Activated naive CD4-positive, alpha-beta T cell treated with anti-CD3 and anti-CD28 coated beads, Interleukin-2, amount 50 U/mL, for 16 hours (primary cell): ENCODE measurements at regions not wholly inside any gene's neighbourhood (a gene's known extent, or its start where the extent isn't known, plus 50 kb on each side); places are given as distances from the start of the nearest gene placed in this dataset.
"Not testable (repeated sequence)": the region's sequence is repeated elsewhere in the genome, so short reads cannot be mapped to it uniquely, and the experiment has no call there.

ENCODE experiments used
- DNase-seq: peaks from one replicate; pipeline ENCODE4 v3.0.0-alpha.2; 2020

DNA sequence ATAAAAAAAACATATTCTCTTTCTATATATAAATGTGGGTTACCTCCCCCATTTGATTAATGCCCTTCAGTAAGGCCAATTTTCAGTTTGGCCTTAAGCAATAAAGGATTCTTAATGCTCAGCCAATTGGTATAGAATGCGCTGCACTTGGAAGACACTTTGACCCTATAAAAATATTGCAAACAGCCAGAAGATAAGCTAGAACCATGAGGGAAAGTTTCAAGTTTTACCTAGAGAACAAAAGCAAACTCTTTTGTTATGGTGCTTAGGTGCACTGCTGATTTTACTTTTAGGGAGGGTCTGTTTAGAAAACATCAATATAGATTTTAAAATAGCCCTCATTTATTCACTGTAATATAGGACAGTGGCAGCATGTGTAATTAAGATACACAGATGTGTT, 251.6 kb upstream of the SLC16A7 start:
- no peak for DNase-seq

DNA sequence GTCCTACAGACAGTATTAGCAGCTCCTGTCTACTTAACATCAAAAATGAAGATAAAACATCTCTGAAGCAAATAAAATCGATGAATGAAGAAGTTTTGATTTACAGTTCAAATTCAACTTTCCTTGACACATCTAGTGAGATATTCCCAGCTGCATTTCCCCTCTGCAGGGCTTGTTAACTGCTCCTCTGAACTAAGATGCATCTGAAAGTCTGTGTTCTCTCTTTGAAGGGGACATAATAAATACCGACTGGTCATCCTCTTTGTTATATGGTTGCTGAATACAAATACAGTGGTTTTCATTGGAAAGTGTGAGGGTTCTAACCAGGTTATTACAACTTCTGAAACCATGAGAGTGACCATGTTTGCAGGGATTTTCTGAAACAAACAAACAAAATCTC, 266.4 kb upstream of the SLC16A7 start:
- no peak for DNase-seq

DNA sequence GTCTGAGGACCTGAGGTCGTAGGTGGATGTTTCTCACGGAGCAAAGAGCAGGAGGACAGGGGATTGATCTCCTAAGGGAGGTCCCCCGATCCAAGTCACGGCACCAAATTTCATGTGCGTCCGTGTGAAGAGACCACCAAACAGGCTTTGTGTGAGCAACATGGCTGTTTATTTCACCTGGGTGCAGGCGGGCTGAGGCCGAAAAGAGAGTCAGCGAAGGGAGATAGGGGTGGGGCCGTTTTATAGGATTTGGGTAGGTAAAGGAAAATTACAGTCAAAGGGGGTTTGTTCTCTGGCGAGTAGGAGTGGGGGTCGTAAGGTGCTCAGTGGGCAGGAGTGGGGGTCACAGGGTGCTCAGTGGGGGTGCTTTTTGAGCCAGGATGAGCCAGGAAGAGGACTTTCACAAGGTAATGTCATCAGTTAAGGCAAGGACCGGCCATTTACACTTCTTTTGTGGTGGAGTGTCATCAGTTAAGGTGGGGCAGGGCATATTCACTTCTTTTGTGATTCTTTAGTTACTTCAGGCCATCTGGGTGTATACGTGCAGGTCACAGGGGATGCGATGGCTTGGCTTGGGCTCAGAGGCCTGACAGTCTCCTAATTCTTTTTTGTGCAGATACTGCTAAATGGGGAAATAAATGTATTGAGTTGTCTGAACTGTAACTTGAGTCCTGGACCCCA, 267.3 kb upstream of the SLC16A7 start:
- DNase-seq = not testable (repeated sequence)

DNA sequence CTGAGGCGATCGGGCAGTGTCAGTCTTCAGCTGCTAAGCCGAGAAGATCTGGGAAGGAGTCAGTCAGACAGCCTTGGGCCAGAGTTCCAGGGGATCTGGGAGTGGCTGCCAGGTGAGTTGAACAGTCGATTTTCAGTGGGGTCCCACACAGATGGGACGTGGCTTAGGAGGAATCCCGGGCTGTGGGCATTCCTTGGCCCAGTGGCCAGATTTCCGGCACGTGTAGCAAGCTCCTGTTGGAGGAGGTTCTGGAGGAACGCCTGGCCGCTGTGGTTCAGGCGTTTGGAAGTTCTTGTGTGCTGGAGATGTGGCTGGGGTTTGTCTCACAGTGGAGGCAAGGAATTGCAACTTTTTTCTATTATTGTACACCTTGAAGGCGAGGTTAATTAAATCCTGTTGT, 269.4 kb upstream of the SLC16A7 start:
- DNase-seq = not testable (repeated sequence)

DNA sequence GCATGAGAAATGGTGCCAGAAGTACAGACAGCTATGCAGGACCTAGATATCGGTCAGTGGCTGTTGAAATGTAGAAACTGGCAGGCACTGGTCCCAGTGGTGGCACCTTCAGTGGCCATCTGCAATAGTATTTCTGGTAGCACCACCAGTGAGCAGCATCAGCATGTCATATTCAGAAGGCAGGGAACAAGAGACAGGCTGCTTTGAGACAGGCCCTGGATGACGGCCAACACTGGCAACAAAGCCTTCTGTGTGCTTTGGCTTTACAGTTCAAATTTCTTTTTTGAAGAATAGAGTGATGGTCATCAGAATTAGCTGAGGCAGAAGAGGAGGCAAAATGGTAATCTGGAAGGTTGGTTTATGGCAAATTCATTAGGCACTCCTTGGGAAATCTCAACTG, 273.4 kb upstream of the SLC16A7 start:
- DNase-seq = no peak

DNA sequence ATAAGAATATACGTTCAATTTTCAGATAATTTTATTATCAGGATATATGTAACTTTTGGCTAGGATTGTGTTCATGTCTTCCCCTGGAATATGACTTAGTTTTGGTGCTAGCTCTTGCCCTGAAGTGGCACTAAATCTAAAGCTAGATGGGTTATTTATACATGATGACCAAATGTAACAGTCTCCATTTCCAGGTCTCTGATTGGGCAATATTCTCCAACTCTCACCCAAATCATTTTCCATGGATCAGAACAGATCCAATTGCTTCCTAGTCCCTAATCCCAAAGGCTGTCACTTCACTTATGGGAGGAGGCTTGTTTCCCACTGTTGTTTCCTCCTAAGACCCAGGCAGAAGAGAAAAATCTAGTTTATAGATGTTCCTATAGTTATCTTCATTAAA, 274.6 kb upstream of the SLC16A7 start:
- no peak for DNase-seq

DNA sequence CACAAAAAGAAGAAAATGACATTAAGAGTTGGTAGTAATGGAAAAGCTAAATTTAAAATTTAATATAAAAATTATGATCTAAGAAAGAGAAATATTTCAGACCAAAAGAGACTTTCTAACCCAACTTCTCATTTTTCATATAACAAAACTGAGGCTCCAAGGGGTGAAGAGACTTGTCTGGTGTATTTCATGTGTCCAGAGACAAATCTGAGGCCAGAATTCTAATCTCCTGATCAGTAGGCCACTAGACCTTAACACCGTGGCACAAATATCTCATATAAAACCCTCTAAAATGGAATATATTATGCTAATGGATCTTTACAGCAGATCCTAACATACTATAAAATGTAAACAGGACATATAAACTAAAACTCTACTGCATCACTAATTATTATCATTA, 275.7 kb upstream of the SLC16A7 start:
- DNase-seq = no peak

DNA sequence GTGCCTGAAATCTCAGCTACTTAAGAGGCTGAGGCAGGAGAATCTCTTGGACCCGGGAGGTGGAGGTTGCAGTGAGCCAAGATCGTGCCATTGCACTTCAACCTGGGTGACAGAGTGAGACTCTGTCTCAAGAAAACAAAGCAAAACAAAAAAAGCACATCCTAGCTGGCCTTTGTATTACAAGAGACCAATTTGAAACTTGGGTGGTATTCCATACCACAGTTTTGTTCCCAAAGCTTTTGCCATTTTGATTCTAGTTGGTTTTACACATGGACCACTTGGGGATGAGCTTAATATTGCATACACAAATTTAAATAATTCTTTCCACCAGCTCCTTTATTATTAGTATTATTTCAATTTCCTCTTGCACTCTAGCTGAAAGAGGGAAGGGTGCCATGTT, 276.9 kb upstream of the SLC16A7 start:
- DNase-seq = no peak

DNA sequence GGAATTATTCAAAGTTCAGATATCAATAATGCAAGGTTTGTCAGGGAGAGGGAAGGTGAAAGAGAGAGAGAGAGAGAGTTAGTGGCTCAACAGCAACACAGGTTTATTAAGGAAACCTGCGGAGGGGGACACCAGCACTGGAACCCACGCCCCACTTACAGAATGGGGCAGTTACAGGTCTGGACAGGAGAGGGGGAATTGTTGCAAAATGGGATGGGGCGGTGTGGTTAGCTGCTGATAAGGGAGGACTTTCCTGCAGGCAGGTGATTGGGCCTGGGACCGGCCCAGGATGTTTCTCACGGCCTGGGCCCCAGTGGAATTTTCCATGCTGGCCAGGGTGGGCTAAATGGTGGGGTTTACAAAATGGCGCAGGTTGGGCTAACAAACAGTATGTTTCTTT, 278.2 kb upstream of the SLC16A7 start:
- no peak for DNase-seq

DNA sequence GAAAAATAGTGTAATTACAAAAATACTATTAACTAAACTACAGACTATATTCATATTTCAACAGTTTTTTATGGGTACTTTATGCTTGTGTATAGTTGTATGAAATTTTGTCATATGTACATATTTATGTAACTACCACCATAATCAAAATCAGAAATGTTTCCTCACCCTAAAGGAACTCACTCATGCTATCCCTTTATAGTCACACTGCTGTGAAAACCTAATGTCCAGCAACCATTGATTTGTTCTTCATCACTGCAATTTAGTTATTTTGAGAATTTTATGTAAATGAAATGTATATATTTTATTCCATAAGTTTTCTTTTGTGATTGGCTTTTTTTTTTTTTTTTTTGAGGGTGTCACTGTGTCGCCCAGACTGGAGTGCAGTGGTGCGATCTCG, 278.9 kb upstream of the SLC16A7 start:
- no peak for DNase-seq

DNA sequence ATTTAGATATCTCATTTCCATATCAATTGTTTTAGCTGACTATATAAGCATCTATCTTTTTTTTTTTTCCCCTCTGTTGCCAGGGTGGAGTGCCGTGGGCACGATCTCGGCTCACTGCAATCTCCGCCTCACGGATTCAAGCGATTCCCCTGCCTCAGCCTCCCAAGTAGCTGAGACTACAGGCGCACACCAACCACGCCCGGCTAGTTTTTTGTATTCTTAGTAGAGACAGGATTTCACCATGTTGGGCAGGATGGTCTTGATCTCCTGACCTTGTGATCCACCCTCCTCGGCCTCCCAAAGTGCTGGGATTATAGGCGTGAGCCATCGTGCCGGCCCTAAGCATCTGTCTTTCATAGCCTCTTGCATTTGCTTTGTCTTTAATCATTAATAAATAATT, 279.5 kb upstream of the SLC16A7 start:
- not testable (repeated sequence) for DNase-seq

DNA sequence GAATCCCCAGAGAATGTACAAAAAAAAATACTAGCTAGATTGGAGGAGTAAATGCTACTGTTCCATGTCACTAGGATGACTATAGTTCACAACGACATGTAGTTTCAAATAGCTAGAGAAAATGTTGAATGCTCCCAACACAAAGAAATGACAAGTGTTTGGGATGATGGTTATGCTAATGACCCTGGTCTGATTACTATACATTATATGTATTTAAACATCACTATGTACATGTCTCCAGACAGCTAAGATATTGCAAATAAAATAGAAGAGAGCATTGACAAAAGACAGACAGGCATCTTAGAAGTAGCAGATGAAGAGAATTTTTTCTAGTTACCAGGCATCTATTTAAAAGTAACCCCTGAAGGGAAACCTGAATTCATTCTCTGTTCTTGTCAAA, 281.6 kb upstream of the SLC16A7 start:
- no peak for DNase-seq

DNA sequence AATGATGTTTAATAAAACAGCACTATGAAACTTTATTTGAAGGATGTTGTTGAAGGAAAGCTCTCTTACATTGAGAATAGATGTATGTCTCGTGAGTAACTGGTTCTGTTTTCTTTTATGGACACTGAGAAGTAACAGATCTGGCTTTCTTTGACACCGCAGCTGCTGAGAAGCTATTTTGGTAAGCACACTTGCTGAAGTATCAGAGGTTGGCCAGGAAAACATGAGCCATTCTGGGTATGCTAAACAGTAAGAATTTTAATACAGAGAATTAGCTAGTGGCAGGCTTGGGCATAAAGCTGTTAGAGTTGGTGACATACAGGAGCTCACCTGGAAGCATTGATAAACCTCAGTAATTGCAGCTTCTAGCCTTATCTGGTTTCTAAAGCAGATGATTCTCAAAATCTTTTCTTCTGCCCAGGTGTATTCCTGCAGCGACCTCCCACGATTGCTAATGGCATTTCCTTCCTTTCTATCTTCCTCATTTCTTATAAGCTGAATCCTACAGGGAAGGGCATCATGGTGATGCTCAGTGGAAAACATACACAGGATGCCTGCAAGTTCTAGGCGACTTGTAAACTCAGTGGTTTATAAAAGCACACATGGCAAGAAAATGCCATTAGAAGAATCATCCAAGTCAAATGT, 291.6 kb upstream of the SLC16A7 start:
- no peak for DNase-seq

DNA sequence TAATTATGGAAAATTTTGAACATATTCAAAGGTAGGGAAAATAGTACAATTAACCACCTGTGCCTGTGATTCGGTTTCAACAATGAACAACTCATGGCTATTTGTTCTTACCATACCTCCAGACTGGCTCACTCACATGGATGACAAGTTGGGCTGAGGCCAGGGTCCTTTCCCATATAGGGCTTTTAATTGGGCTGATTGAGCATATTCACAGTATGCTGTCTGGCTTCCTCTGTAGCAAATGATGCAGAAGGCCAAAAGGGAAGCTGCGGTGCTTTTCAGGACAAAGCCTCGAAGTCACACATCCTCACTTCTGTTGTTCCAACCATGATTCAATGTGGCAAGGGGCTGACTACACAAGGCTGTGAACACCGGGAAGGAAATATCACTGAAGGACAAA, 297.5 kb upstream of the SLC16A7 start:
- no peak for DNase-seq

DNA sequence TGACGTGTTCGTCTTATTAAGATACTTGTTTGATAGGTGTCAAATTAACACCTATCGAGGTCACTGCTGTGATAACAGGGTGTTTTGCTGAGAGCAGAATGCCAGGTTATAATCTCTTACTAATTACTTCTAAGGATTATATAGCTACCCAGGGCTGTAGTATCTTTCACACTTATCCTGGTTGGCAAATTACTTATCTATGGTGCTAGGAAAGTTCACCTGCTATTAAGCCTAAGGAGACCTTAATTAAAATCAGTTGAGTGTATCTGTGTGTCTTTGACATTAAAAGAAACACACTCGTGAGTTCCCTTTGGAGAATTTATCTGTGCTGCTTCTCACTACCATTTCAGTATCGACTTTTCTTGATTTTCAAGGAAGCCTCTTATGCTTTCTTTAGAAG, 301.6 kb upstream of the SLC16A7 start:
- DNase-seq = no peak

DNA sequence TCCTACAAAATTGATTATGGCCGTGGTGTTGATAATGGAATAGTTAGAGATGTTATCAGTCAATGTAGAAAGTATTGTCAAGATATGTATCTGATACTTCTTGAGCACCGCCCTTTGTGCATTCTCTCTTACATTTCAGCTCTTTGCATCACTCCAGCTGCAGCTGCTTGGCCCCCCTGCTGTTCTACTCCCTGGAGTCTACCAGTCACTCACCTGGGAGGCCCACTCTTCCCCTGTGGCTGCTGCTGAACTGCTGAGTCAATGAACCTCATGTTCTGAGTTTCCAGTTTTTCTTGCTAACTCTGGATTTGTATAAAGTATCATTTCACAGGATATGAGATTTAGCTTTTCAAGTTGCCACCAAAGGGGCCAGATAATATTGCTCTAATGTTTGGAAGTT, 312.8 kb upstream of the SLC16A7 start:
- DNase-seq = no peak

DNA sequence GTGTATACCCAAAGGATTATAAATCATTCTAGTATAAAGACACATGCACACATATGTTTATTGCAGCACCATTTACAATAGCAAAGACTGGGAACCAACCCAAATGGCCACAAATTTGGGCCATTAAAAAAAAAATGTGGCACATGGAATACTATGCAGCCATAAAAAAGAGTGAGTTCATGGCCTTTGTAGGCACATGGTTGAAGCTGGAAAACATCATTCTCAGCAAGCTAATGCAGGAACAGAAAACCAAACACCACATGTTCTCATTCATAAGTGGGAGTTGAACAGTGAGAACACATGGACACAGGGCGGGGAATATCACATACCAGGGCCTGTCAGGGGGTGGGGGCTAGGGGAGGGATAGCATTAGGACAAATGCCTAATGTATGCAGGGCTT, 322.3 kb upstream of the SLC16A7 start:
- DNase-seq = not testable (repeated sequence)

DNA sequence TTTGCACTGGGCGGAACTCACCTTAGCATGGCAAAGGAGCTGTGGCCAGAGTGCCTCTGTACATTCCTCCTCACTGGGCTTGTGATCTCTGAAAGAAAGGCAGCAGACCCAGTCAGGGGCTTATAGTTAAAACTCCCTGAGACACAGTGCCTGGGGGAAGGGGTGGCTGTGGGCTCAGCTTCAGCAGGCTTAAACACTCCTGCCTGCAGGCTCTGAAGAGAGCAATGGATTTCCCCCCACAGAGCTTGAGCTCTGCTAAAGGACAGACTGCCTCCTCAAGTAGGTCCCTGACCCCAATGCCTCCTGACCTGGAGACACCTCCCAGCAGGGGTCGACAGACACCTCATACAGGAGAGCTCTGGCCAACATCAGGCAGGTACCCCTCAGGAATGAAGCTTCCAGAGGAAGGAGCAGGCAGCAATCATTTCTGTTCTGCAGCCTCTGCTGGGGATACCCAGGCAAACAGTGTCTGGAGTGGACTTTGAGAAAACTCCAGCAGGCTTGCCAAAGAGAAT, 327.5 kb upstream of the SLC16A7 start:
- DNase-seq = no peak

DNA sequence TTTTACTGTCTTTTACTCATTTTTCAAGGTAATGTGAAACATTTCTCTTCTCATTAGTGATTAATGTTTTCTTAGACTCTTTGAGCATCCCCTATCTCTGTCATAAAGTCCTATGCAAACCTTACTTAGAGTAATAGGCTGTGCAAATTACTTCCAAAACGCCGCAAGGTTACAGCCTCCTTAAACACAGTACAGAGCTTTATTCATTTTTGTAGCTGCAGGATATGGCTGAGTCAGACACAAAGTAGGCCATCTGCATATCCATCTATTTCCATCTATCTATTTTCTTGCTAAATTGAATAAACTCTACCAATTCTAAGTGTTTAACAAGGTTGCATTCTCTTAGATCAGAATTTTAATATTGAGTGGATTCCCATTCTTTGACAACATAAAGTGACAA, 335.6 kb upstream of the SLC16A7 start:
- DNase-seq = no peak

DNA sequence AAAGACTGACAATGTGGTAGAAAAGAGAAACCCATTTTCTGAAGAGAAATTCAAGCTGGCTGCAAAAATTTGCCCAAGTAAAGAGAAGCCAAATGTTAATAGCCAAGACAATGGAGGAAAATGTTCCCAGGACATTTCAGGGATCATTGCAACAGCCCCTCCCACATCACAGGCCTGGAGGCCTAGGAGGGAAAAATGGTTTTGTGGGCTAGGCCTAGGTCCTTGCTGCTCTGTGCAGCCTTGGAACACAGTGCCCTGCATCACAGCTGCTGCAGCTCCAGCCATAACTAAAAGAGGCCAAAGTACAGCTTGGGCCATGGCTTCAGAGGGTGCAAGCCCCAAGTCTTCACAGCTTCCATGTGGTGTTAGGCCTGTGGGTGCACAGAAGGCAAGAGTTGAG, 332.4 kb upstream of the LRIG3 start:
- DNase-seq = no peak

DNA sequence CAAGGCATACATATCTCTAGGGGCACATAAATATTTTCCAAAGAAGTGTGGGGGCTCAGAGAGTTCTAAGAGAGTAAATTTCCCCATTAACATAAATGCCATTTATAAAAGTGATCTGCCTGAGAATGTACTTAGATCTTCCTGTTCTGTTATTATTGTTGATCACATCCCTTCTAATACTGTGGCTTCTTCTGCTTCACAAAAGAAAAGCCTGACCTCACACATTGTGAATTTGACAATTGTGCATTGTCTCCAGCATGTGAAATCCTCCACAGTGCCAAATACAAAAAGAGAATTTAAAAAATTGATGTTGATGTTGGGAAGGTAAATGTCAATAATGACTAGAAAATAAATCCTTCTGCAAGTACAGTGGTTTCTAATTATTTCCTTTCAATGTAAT, 330.5 kb upstream of the LRIG3 start:
- no peak for DNase-seq

DNA sequence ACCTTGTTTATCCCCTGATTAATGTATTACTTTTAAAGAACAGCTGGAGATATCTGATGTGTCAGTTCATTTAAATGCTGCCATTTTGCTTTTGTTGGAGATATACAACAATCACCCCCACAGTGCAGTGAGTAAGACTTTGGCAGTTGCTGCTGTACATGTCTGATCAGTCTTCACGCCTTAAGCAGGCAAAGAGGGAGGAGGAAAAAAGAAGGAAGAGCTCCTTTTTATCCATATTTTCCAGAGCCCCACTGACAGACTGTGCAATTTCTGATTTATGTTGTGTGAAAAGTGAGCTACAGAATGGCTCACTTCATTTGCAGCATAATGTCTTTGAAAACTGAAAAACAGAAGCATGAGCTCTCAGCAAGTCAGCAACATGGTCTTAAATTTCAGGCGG, 319.7 kb upstream of the LRIG3 start:
- no peak for DNase-seq

DNA sequence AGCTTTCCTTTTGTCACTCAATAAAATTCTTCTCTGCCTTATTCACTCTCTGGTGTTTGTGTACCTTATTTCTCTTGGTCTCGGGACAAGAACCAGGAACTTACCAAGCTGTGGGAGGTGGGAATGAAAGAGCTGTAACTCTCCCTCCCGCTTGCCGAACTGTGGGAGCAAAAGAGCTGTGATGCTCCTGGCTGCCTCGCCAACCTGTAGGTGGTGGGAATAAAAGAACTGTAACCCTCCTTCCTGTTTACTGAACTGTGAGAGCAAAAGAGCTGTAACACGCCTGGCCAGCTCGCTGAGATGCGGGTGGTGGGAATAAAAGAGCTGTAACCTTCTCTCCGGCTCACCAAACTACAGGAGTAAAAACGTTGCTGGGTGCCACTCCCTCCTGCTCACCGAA, 314.1 kb upstream of the LRIG3 start:
- DNase-seq = no peak

DNA sequence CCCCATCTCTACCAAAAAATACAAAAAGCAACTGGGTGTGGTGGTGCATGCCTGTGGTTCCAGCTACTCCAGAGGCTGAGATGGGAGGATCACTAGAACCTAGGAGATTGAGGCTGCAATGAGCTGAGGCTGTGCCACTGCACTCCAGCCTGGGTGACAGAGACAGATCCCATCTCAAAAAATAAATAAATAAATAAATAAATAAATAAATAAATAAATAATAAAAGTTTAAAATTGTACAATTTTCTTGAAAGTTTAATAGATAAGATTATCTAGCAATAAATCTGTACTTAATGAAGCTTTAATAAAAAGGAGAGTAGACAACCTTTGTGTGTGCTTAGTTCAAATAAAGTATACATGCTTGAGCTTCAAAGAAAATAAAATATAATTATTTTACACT, 310.0 kb upstream of the LRIG3 start:
- DNase-seq = no peak

DNA sequence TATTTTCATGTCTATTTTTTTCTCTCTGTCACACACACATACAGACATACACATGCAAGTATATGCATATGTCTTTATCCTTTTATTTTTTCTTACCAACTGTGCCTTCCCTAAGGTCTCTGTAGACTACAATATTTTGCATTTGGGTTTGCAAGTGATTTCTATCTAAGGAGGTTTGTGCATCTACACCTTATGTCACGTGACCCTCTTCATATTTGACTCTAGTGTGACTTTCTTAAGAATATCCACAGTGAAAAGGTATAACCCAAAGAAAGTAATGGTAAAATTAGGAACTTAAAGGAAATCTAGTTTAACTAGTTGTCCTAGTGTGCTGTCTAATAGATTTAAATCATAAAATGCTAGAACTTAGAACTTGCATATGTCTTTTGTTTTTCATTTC, 298.8 kb upstream of the LRIG3 start:
- no peak for DNase-seq
